ENCODE measurements at regions not wholly inside any gene's neighbourhood (a gene's known extent, or its start where the extent isn't known, plus 50 kb on each side); places are given as distances from the start of the nearest gene placed in this dataset.

- no peak overlapping the region for H3K27ac Mint-ChIP-seq
- H3K4me3 Mint-ChIP-seq, result no peak overlapping the region
- no peaks in the 10 kb centered on the region for H3K9me3 Mint-ChIP-seq
- H3K36me3 Mint-ChIP-seq (ENCODE audit: low read depth), result no peaks in the 10 kb centered on the region
- no peaks in the 10 kb centered on the region for H3K4me1 Mint-ChIP-seq (ENCODE audit: low read depth)
- H3K27me3 Mint-ChIP-seq, result no peaks in the 10 kb centered on the region
Measured at GRCh38 chr6:114735025-114735735, 392.4 kb upstream of the HS3ST5 start.

- Mint-ChIP-seq H3K4me1 (ENCODE audit: low read depth) (no peaks in the 10 kb centered on the region), H3K27ac (no peak overlapping the region), H3K36me3 (ENCODE audit: low read depth) (no peaks in the 10 kb centered on the region), H3K27me3 (no peaks in the 10 kb centered on the region), H3K4me3 (no peak overlapping the region), H3K9me3 (no peaks in the 10 kb centered on the region)
Measured at GRCh38 chr6:114733596-114733995, 390.8 kb upstream of the HS3ST5 start.

- H3K27me3 Mint-ChIP-seq, result no peaks in the 10 kb centered on the region
- H3K4me3 Mint-ChIP-seq, result no peak overlapping the region
- H3K36me3 Mint-ChIP-seq (ENCODE audit: low read depth), result no peaks in the 10 kb centered on the region
- H3K9me3 Mint-ChIP-seq, result peaks cover under 1% of the 10 kb centered on the region
- H3K4me1 Mint-ChIP-seq (ENCODE audit: low read depth), result no peaks in the 10 kb centered on the region
- H3K27ac Mint-ChIP-seq, result no peak overlapping the region
Measured at GRCh38 chr6:114718716-114719270, 376.0 kb upstream of the HS3ST5 start.

GRCh38 chr6:114718186-114718585 is 375.4 kb upstream of the HS3ST5 start:
- H3K27me3 Mint-ChIP-seq, result no peaks in the 10 kb centered on the region
- no peaks in the 10 kb centered on the region for H3K36me3 Mint-ChIP-seq (ENCODE audit: low read depth)
- H3K4me1 Mint-ChIP-seq (ENCODE audit: low read depth), result no peaks in the 10 kb centered on the region
- H3K4me3 Mint-ChIP-seq, result no peak overlapping the region
- H3K9me3 Mint-ChIP-seq, result peaks cover 4% of the 10 kb centered on the region
- no peak overlapping the region for H3K27ac Mint-ChIP-seq

- Mint-ChIP-seq H3K27ac (no peak overlapping the region), H3K4me3 (no peak overlapping the region), H3K9me3 (peaks cover 4% of the 10 kb centered on the region), H3K4me1 (ENCODE audit: low read depth) (no peaks in the 10 kb centered on the region), H3K27me3 (no peaks in the 10 kb centered on the region), H3K36me3 (ENCODE audit: low read depth) (no peaks in the 10 kb centered on the region)
Measured at GRCh38 chr6:114714836-114715507, 372.1 kb upstream of the HS3ST5 start.

GRCh38 chr6:114713690-114714089 is 370.9 kb upstream of the HS3ST5 start:
- Mint-ChIP-seq H3K27ac (no peak overlapping the region), H3K36me3 (ENCODE audit: low read depth) (no peaks in the 10 kb centered on the region)

GRCh38 chr6:114712129-114712662 is 369.4 kb upstream of the HS3ST5 start:
- Mint-ChIP-seq H3K36me3 (ENCODE audit: low read depth) (no peaks in the 10 kb centered on the region), H3K9me3 (peaks cover 4% of the 10 kb centered on the region), H3K27ac (no peak overlapping the region), H3K27me3 (no peaks in the 10 kb centered on the region), H3K4me3 (no peak overlapping the region), H3K4me1 (ENCODE audit: low read depth) (no peaks in the 10 kb centered on the region)

More at GRCh38 chr6:114713690-114714089, 370.9 kb upstream of the HS3ST5 start:
- Mint-ChIP-seq H3K9me3 (peaks cover 4% of the 10 kb centered on the region), H3K4me3 (no peak overlapping the region), H3K27me3 (no peaks in the 10 kb centered on the region), H3K4me1 (ENCODE audit: low read depth) (no peaks in the 10 kb centered on the region)

GRCh38 chr6:114707081-114707620 is 364.3 kb upstream of the HS3ST5 start:
- Mint-ChIP-seq H3K27me3 (no peaks in the 10 kb centered on the region), H3K4me1 (ENCODE audit: low read depth) (no peaks in the 10 kb centered on the region), H3K4me3 (no peak overlapping the region), H3K27ac (no peak overlapping the region), H3K9me3 (no peaks in the 10 kb centered on the region), H3K36me3 (ENCODE audit: low read depth) (no peaks in the 10 kb centered on the region)

- H3K27ac Mint-ChIP-seq, result no peak overlapping the region
Measured at GRCh38 chr6:114690625-114691024, 347.8 kb upstream of the HS3ST5 start.

GRCh38 chr6:114659513-114659912 is 316.7 kb upstream of the HS3ST5 start:
- Mint-ChIP-seq H3K27ac (no peak overlapping the region), H3K4me3 (no peak overlapping the region), H3K27me3 (no peaks in the 10 kb centered on the region), H3K36me3 (ENCODE audit: low read depth) (no peaks in the 10 kb centered on the region), H3K4me1 (ENCODE audit: low read depth) (no peaks in the 10 kb centered on the region), H3K9me3 (peaks cover 27% of the 10 kb centered on the region)

More at GRCh38 chr6:114690625-114691024, 347.8 kb upstream of the HS3ST5 start:
- peaks cover 10% of the 10 kb centered on the region for H3K9me3 Mint-ChIP-seq
- no peaks in the 10 kb centered on the region for H3K4me1 Mint-ChIP-seq (ENCODE audit: low read depth)
- H3K36me3 Mint-ChIP-seq (ENCODE audit: low read depth), result no peaks in the 10 kb centered on the region
- no peak overlapping the region for H3K4me3 Mint-ChIP-seq
- no peaks in the 10 kb centered on the region for H3K27me3 Mint-ChIP-seq

GRCh38 chr6:114651611-114652010 is 308.8 kb upstream of the HS3ST5 start:
- Mint-ChIP-seq H3K27ac (no peak overlapping the region), H3K27me3 (no peaks in the 10 kb centered on the region), H3K4me1 (ENCODE audit: low read depth) (no peaks in the 10 kb centered on the region), H3K36me3 (ENCODE audit: low read depth) (no peaks in the 10 kb centered on the region), H3K9me3 (peaks cover 8% of the 10 kb centered on the region), H3K4me3 (no peak overlapping the region)

GRCh38 chr6:114650891-114651290 is 308.1 kb upstream of the HS3ST5 start:
- no peaks in the 10 kb centered on the region for H3K4me1 Mint-ChIP-seq (ENCODE audit: low read depth)
- H3K4me3 Mint-ChIP-seq, result no peak overlapping the region
- no peaks in the 10 kb centered on the region for H3K36me3 Mint-ChIP-seq (ENCODE audit: low read depth)
- peaks cover 11% of the 10 kb centered on the region for H3K9me3 Mint-ChIP-seq
- no peak overlapping the region for H3K27ac Mint-ChIP-seq
- H3K27me3 Mint-ChIP-seq, result no peaks in the 10 kb centered on the region

- Mint-ChIP-seq H3K4me1 (ENCODE audit: low read depth) (no peaks in the 10 kb centered on the region), H3K9me3 (peaks cover 15% of the 10 kb centered on the region), H3K36me3 (ENCODE audit: low read depth) (no peaks in the 10 kb centered on the region), H3K27ac (no peak overlapping the region), H3K4me3 (no peak overlapping the region), H3K27me3 (no peaks in the 10 kb centered on the region)
Measured at GRCh38 chr6:114649298-114649697, 306.5 kb upstream of the HS3ST5 start.

- no peaks in the 10 kb centered on the region for H3K27me3 Mint-ChIP-seq
- H3K27ac Mint-ChIP-seq, result no peak overlapping the region
- no peaks in the 10 kb centered on the region for H3K36me3 Mint-ChIP-seq (ENCODE audit: low read depth)
- H3K4me3 Mint-ChIP-seq, result no peak overlapping the region
- H3K9me3 Mint-ChIP-seq, result peaks cover 15% of the 10 kb centered on the region
- no peaks in the 10 kb centered on the region for H3K4me1 Mint-ChIP-seq (ENCODE audit: low read depth)
Measured at GRCh38 chr6:114648847-114649246, 306.0 kb upstream of the HS3ST5 start.

GRCh38 chr6:114638341-114638740 is 295.5 kb upstream of the HS3ST5 start:
- H3K9me3 Mint-ChIP-seq, result peaks cover 10% of the 10 kb centered on the region

More at GRCh38 chr6:114638341-114638740, 295.5 kb upstream of the HS3ST5 start:
- Mint-ChIP-seq H3K27me3 (no peaks in the 10 kb centered on the region), H3K36me3 (ENCODE audit: low read depth) (no peaks in the 10 kb centered on the region), H3K27ac (no peak overlapping the region), H3K4me3 (no peak overlapping the region), H3K4me1 (ENCODE audit: low read depth) (no peaks in the 10 kb centered on the region)

Measured in stimulated activated naive CD8-positive, alpha-beta T cell treated with anti-CD3 and anti-CD28 coated beads, Interleukin-15, Interleukin-2, amounts not matched to agents 100 ng/mL and 50 ng/mL, for 24 hours (primary cell).